ENCODE measurements at regions not wholly inside any gene's neighbourhood (a gene's known extent, or its start where the extent isn't known, plus 50 kb on each side); places are given as distances from the start of the nearest gene placed in this dataset.

- H3K79me2 ChIP-seq (ENCODE audit: insufficient read depth, low read length), result no peaks in the 10 kb centered on the region
- H3K23ac ChIP-seq (ENCODE audit: insufficient read length, low read depth, low read length), result no peak overlapping the region
- no peak overlapping the region for H2BK12ac ChIP-seq (ENCODE audit: insufficient read length, low read depth, low read length)
- no peak overlapping the region for H2BK120ac ChIP-seq (ENCODE audit: low read depth, low read length, poor library complexity, severe bottlenecking)
- Mint-ChIP-seq H3K4me3 (no peak overlapping the region), H3K27ac (no peak overlapping the region), H3K36me3 (ENCODE audit: insufficient read depth in 1 of 3, low read depth in 3 of 3) (no peaks in the 10 kb centered on the region), H3K9me3 (no peaks in the 10 kb centered on the region), H3K4me1 (no peaks in the 10 kb centered on the region), H3K27me3 (ENCODE audit: low read depth) (no peaks in the 10 kb centered on the region)
- no peak overlapping the region for H3K56ac ChIP-seq (ENCODE audit: insufficient read length, low read depth, low read length)
- H3K4me1 ChIP-seq (ENCODE audit: insufficient read depth, low read length), result no peaks in the 10 kb centered on the region
- H3K27ac ChIP-seq (ENCODE audit: insufficient read length, low read depth, low read length), result no peak overlapping the region
- no peaks in the 10 kb centered on the region for H4K20me1 ChIP-seq (ENCODE audit: control insufficient read depth, insufficient read depth, insufficient read length)
- no peak overlapping the region for H4K5ac ChIP-seq (ENCODE audit: insufficient read length, low read depth, low read length)
- WGBS (ENCODE audit: extremely low coverage, insufficient read length, low lambda C conversion rate), result no CpG with 5 or more reads among the region's 1 CpG
- H2AFZ ChIP-seq (ENCODE audit: low read length), result no peak overlapping the region
- no peak overlapping the region for H3K9ac ChIP-seq (ENCODE audit: extremely low read depth, insufficient read length, low read length)
- H3K23me2 ChIP-seq (ENCODE audit: insufficient read length, low read depth, low read length, poor library complexity, severe bottlenecking), result no peaks in the 10 kb centered on the region
- no peak overlapping the region for H2BK20ac ChIP-seq (ENCODE audit: low read depth, low read length, poor library complexity, severe bottlenecking)
- no peaks in the 10 kb centered on the region for H3K27me3 ChIP-seq (ENCODE audit: insufficient read depth, low read length)
- no peak for DNase-seq
- TF ChIP-seq, protein P1, sequence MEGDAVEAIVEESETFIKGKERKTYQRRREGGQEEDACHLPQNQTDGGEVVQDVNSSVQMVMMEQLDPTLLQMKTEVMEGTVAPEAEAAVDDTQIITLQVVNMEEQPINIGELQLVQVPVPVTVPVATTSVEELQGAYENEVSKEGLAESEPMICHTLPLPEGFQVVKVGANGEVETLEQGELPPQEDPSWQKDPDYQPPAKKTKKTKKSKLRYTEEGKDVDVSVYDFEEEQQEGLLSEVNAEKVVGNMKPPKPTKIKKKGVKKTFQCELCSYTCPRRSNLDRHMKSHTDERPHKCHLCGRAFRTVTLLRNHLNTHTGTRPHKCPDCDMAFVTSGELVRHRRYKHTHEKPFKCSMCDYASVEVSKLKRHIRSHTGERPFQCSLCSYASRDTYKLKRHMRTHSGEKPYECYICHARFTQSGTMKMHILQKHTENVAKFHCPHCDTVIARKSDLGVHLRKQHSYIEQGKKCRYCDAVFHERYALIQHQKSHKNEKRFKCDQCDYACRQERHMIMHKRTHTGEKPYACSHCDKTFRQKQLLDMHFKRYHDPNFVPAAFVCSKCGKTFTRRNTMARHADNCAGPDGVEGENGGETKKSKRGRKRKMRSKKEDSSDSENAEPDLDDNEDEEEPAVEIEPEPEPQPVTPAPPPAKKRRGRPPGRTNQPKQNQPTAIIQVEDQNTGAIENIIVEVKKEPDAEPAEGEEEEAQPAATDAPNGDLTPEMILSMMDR (conservative IDR thresholded peaks at IDR 0.05), result no peak
- H3K4me2 ChIP-seq (ENCODE audit: insufficient read depth, insufficient read length, low read length), result no peak overlapping the region
- H3K79me1 ChIP-seq (ENCODE audit: insufficient read depth, low read depth, low read length, poor library complexity, severe bottlenecking), result no peaks in the 10 kb centered on the region
- no peak overlapping the region for H2BK15ac ChIP-seq (ENCODE audit: low read depth, low read length)
- H3T11ph ChIP-seq (ENCODE audit: low read length), result no peak overlapping the region
- H3K9me3 ChIP-seq (ENCODE audit: control insufficient read depth, low read depth, low read length), result no peaks in the 10 kb centered on the region
- H2BK5ac ChIP-seq (ENCODE audit: insufficient read length, low read length), result no peak overlapping the region
- H4K91ac ChIP-seq (ENCODE audit: insufficient read length, low read depth, low read length), result no peak overlapping the region
- H3K4ac ChIP-seq (ENCODE audit: low read depth, low read length), result no peak overlapping the region
- no peak overlapping the region for H3K18ac ChIP-seq (ENCODE audit: insufficient read length, low read depth, low read length)
- no peak overlapping the region for H4K8ac ChIP-seq (replicated peaks; ENCODE audit: insufficient read length, low read depth, low read length)
- H2AK5ac ChIP-seq (ENCODE audit: insufficient read length, low read length), result no peak overlapping the region
- H3K14ac ChIP-seq (ENCODE audit: insufficient read depth, low read length), result no peak overlapping the region
These were observed 189.7 kb upstream of the OSR1 start for GRCh38 chr2:19548116-19548515.

Data from H9 (cell line).